GM23338 (cell line): ENCODE measurements at regions not wholly inside any gene's neighbourhood (a gene's known extent, or its start where the extent isn't known, plus 50 kb on each side); places are given as distances from the start of the nearest gene placed in this dataset.

ENCODE experiments used
- CREB1 ChIP-seq: fragments of 250-450 bp; sonication (Bioruptor Pico); IDR thresholded peaks from 2 replicates; pipeline ENCODE4 v1.5.0; 2020; ENCODE audit warnings: low read depth, mild to moderate bottlenecking, moderate library complexity
- EZH2 ChIP-seq: fragments of 200-600 bp; sonication (generic); IDR thresholded peaks from one replicate; pipeline ENCODE4 v1.8.0; 2017; ENCODE audit warnings: antibody characterized with exemption, mild to moderate bottlenecking, low read depth; ENCODE audit not compliant: unreplicated experiment
- EZH2phosphoT487 ChIP-seq: fragments of 200-600 bp; sonication (generic); IDR thresholded peaks from one replicate; pipeline ENCODE4 v1.8.1; 2018; ENCODE audit warnings: antibody characterized with exemption; ENCODE audit not compliant: unreplicated experiment
- JUNB ChIP-seq: IDR thresholded peaks from one replicate; pipeline ENCODE4 v1.6.1; 2016; ENCODE audit warnings: antibody characterized with exemption; ENCODE audit not compliant: unreplicated experiment
- NANOG ChIP-seq: IDR thresholded peaks from 2 replicates; pipeline ENCODE4 v1.6.1; 2016; ENCODE audit warnings: antibody characterized with exemption, borderline replicate concordance
- POLR2AphosphoS5 ChIP-seq: IDR thresholded peaks from 2 replicates; pipeline ENCODE4 v1.6.1; 2016; ENCODE audit warnings: antibody characterized with exemption, low read depth
- STAT1 ChIP-seq: IDR thresholded peaks from one replicate; pipeline ENCODE4 v1.6.1; 2016; ENCODE audit warnings: antibody characterized with exemption; ENCODE audit not compliant: unreplicated experiment
- ZNF114 ChIP-seq: fragments of 250-450 bp; sonication (Bioruptor Pico); IDR thresholded peaks from 2 replicates; pipeline ENCODE4 v1.5.0; 2020; ENCODE audit warnings: mild to moderate bottlenecking, moderate library complexity
- ZNF331 ChIP-seq: fragments of 250-450 bp; sonication (Bioruptor Pico); IDR thresholded peaks from 2 replicates; pipeline ENCODE4 v1.5.0; 2020; ENCODE audit warnings: low read depth, mild to moderate bottlenecking, moderate library complexity
- TF ChIP-seq, protein P1 (sequence below), 2 experiments: fragments of 200-600 bp in 1 of 2; sonication (generic) in 1 of 2; conservative IDR thresholded peaks; 2 replicates each; pipeline versions ENCODE4 v1.5.1 to v1.6.1; 2016 to 2017; ENCODE audit warnings: antibody characterized with exemption in 2 of 2, low read depth in 2 of 2, mild to moderate bottlenecking in 2 of 2, moderate library complexity in 1 of 2
- TF ChIP-seq, protein P2 (sequence below): IDR thresholded peaks from one replicate; pipeline ENCODE4 v1.6.1; 2018; ENCODE audit warnings: antibody characterized with exemption; ENCODE audit not compliant: unreplicated experiment
- TF ChIP-seq, protein P3 (sequence below): IDR thresholded peaks from 2 replicates; pipeline ENCODE4 v1.6.1; 2016; ENCODE audit warnings: antibody characterized with exemption

DNA sequence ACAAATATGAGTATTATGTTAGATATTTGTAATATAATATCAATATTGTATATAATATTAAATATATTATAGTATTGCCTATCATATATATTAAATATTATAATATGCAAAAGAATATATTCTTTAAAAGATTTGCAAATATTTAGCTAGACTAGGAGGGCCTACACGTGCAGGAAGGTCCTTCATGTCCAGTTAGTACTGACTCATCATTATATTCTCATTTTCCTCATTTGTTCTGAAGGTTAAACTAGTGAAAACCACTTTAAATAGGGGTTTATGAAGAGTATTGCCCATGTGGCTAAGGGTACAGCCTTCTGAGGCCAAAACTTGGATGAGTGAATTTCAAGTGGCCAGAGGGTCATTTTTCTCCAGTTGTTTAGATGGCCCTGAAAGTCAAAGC lies 293.0 kb upstream of the VRK2 start:
- TF ChIP-seq, protein P1, sequence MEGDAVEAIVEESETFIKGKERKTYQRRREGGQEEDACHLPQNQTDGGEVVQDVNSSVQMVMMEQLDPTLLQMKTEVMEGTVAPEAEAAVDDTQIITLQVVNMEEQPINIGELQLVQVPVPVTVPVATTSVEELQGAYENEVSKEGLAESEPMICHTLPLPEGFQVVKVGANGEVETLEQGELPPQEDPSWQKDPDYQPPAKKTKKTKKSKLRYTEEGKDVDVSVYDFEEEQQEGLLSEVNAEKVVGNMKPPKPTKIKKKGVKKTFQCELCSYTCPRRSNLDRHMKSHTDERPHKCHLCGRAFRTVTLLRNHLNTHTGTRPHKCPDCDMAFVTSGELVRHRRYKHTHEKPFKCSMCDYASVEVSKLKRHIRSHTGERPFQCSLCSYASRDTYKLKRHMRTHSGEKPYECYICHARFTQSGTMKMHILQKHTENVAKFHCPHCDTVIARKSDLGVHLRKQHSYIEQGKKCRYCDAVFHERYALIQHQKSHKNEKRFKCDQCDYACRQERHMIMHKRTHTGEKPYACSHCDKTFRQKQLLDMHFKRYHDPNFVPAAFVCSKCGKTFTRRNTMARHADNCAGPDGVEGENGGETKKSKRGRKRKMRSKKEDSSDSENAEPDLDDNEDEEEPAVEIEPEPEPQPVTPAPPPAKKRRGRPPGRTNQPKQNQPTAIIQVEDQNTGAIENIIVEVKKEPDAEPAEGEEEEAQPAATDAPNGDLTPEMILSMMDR (conservative IDR thresholded peaks at IDR 0.05; ENCODE audit: low read depth in 2 of 2): no peak
- TF ChIP-seq STAT1 (no peak), JUNB (no peak), EZH2phosphoT487 (no peak), EZH2 (no peak), POLR2AphosphoS5 (no peak), CREB1 (no peak), ZNF331 (CRISPR knock-in tag) (no peak), NANOG (no peak), ZNF114 (CRISPR knock-in tag) (no peak)
- TF ChIP-seq, protein P2, sequence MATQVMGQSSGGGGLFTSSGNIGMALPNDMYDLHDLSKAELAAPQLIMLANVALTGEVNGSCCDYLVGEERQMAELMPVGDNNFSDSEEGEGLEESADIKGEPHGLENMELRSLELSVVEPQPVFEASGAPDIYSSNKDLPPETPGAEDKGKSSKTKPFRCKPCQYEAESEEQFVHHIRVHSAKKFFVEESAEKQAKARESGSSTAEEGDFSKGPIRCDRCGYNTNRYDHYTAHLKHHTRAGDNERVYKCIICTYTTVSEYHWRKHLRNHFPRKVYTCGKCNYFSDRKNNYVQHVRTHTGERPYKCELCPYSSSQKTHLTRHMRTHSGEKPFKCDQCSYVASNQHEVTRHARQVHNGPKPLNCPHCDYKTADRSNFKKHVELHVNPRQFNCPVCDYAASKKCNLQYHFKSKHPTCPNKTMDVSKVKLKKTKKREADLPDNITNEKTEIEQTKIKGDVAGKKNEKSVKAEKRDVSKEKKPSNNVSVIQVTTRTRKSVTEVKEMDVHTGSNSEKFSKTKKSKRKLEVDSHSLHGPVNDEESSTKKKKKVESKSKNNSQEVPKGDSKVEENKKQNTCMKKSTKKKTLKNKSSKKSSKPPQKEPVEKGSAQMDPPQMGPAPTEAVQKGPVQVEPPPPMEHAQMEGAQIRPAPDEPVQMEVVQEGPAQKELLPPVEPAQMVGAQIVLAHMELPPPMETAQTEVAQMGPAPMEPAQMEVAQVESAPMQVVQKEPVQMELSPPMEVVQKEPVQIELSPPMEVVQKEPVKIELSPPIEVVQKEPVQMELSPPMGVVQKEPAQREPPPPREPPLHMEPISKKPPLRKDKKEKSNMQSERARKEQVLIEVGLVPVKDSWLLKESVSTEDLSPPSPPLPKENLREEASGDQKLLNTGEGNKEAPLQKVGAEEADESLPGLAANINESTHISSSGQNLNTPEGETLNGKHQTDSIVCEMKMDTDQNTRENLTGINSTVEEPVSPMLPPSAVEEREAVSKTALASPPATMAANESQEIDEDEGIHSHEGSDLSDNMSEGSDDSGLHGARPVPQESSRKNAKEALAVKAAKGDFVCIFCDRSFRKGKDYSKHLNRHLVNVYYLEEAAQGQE: no peak
- TF ChIP-seq, protein P3, sequence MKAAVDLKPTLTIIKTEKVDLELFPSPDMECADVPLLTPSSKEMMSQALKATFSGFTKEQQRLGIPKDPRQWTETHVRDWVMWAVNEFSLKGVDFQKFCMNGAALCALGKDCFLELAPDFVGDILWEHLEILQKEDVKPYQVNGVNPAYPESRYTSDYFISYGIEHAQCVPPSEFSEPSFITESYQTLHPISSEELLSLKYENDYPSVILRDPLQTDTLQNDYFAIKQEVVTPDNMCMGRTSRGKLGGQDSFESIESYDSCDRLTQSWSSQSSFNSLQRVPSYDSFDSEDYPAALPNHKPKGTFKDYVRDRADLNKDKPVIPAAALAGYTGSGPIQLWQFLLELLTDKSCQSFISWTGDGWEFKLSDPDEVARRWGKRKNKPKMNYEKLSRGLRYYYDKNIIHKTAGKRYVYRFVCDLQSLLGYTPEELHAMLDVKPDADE: no peak
